ENCODE measurements at regions not wholly inside any gene's neighbourhood (a gene's known extent, or its start where the extent isn't known, plus 50 kb on each side); places are given as distances from the start of the nearest gene placed in this dataset.

DNA sequence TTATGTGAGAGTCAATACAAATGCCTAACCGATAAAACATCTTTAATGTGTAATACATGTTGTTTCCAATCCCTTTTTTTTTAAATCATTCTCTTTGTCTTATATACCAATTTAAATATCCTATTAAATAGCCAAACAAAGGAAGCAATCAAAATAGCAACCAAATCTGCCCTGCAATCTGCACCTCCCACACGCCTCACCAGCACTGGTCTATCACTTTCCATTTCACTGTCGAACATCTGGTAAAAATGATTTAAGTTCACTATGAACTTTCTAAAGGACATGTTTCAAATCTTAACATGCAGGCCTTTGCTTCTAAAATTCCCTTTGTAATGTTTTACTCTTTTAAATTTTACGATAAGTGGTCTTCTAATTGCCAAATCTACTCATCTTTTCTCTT, 1305.5 kb upstream of the TENM4 start:
- TF ChIP-seq, protein P1, sequence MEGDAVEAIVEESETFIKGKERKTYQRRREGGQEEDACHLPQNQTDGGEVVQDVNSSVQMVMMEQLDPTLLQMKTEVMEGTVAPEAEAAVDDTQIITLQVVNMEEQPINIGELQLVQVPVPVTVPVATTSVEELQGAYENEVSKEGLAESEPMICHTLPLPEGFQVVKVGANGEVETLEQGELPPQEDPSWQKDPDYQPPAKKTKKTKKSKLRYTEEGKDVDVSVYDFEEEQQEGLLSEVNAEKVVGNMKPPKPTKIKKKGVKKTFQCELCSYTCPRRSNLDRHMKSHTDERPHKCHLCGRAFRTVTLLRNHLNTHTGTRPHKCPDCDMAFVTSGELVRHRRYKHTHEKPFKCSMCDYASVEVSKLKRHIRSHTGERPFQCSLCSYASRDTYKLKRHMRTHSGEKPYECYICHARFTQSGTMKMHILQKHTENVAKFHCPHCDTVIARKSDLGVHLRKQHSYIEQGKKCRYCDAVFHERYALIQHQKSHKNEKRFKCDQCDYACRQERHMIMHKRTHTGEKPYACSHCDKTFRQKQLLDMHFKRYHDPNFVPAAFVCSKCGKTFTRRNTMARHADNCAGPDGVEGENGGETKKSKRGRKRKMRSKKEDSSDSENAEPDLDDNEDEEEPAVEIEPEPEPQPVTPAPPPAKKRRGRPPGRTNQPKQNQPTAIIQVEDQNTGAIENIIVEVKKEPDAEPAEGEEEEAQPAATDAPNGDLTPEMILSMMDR (IDR thresholded peaks at IDR 0.05; ENCODE audit: low read depth, low read length, missing input control), result no peak
- TF ChIP-seq RAD21 (IDR thresholded peaks at IDR 0.05), result no peak
- no peak for TF ChIP-seq EGR1 (IDR thresholded peaks at IDR 0.05; ENCODE audit: low read depth in 2 of 2)
- TF ChIP-seq, protein P2, sequence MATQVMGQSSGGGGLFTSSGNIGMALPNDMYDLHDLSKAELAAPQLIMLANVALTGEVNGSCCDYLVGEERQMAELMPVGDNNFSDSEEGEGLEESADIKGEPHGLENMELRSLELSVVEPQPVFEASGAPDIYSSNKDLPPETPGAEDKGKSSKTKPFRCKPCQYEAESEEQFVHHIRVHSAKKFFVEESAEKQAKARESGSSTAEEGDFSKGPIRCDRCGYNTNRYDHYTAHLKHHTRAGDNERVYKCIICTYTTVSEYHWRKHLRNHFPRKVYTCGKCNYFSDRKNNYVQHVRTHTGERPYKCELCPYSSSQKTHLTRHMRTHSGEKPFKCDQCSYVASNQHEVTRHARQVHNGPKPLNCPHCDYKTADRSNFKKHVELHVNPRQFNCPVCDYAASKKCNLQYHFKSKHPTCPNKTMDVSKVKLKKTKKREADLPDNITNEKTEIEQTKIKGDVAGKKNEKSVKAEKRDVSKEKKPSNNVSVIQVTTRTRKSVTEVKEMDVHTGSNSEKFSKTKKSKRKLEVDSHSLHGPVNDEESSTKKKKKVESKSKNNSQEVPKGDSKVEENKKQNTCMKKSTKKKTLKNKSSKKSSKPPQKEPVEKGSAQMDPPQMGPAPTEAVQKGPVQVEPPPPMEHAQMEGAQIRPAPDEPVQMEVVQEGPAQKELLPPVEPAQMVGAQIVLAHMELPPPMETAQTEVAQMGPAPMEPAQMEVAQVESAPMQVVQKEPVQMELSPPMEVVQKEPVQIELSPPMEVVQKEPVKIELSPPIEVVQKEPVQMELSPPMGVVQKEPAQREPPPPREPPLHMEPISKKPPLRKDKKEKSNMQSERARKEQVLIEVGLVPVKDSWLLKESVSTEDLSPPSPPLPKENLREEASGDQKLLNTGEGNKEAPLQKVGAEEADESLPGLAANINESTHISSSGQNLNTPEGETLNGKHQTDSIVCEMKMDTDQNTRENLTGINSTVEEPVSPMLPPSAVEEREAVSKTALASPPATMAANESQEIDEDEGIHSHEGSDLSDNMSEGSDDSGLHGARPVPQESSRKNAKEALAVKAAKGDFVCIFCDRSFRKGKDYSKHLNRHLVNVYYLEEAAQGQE (IDR thresholded peaks at IDR 0.05), result no peak
- no peak for TF ChIP-seq JUND (IDR thresholded peaks at IDR 0.05)
- TF ChIP-seq, protein P3, sequence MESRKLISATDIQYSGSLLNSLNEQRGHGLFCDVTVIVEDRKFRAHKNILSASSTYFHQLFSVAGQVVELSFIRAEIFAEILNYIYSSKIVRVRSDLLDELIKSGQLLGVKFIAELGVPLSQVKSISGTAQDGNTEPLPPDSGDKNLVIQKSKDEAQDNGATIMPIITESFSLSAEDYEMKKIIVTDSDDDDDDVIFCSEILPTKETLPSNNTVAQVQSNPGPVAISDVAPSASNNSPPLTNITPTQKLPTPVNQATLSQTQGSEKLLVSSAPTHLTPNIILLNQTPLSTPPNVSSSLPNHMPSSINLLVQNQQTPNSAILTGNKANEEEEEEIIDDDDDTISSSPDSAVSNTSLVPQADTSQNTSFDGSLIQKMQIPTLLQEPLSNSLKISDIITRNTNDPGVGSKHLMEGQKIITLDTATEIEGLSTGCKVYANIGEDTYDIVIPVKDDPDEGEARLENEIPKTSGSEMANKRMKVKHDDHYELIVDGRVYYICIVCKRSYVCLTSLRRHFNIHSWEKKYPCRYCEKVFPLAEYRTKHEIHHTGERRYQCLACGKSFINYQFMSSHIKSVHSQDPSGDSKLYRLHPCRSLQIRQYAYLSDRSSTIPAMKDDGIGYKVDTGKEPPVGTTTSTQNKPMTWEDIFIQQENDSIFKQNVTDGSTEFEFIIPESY (IDR thresholded peaks at IDR 0.05), result no peak
- no peak for TF ChIP-seq GABPA (IDR thresholded peaks at IDR 0.05 in 1 of 2, conservative IDR thresholded peaks at IDR 0.05 in 1 of 2)
- TF ChIP-seq YY1 (IDR thresholded peaks at IDR 0.05), result no peak
- TF ChIP-seq TAF1 (conservative IDR thresholded peaks at IDR 0.05), result no peak

Measured in liver (tissue), 3 donors.